Kidney (tissue), 13 donors: ENCODE measurements at regions not wholly inside any gene's neighbourhood (a gene's known extent, or its start where the extent isn't known, plus 50 kb on each side); places are given as distances from the start of the nearest gene placed in this dataset.
A peak's percentile ranks its signal among the peaks of the same experiment; 100 is the strongest.

Experiments used
- DNase-seq, 5 donors: peaks; one replicate each; pipeline ENCODE4 v3.0.0-alpha.2; 2013 to 2020
- FAIRE-seq: peaks from 2 replicates; lab custom pipeline; 2012; peaks lifted over from hg19 to GRCh38; lab: Jason Lieb, UNC
- H3K27ac ChIP-seq, 2 donors: one replicate each; pipeline ENCODE4 v1.7.0; 2013; ENCODE audit warnings: low read depth in 2 of 2, low read length in 2 of 2, inconsistent platforms in 1 of 2
- H3K27me3 ChIP-seq: one replicate; pipeline ENCODE4 v1.7.1; 2013; ENCODE audit warnings: low read length, inconsistent platforms; ENCODE audit not compliant: control insufficient read depth, insufficient read depth
- H3K36me3 ChIP-seq, 3 donors: one replicate each; pipeline versions ENCODE4 v1.7.0 to v1.7.1; 2013; ENCODE audit warnings: low read length in 3 of 3, control low read depth in 1 of 3, inconsistent platforms in 1 of 3; ENCODE audit not compliant: insufficient read depth in 3 of 3, control insufficient read depth in 2 of 3
- H3K4me1 ChIP-seq, 3 donors: one replicate each; pipeline versions ENCODE4 v1.7.0 to v1.7.1; 2013; ENCODE audit warnings: low read length in 3 of 3, inconsistent platforms in 1 of 3, low read depth in 1 of 3; ENCODE audit not compliant: control insufficient read depth in 2 of 3, insufficient read depth in 2 of 3
- H3K4me3 ChIP-seq, 3 donors: one replicate each; pipeline versions ENCODE4 v1.7.0 to v1.8.1; 2013; ENCODE audit warnings: low read length in 3 of 3, control low read depth in 1 of 3, inconsistent platforms in 1 of 3
- H3K9ac ChIP-seq, 3 donors: one replicate each; pipeline versions ENCODE4 v1.7.0 to v1.7.1; 2013; ENCODE audit warnings: low read length in 3 of 3, control low read depth in 1 of 3, inconsistent platforms in 1 of 3
- H3K9me3 ChIP-seq, 3 donors: one replicate each; pipeline versions ENCODE4 v1.7.0 to v1.7.1; 2013; ENCODE audit warnings: low read length in 3 of 3, control low read depth in 1 of 3, inconsistent platforms in 1 of 3; ENCODE audit not compliant: control insufficient read depth in 2 of 3, insufficient read depth in 1 of 3
- CTCF ChIP-seq: IDR thresholded peaks from 3 replicates; pipeline ENCODE4 v1.5.1; 2012; ENCODE audit warnings: mild to moderate bottlenecking, moderate library complexity, borderline replicate concordance; ENCODE audit not compliant: insufficient read depth; ENCODE audit errors: extremely low read depth
- intact Hi-C: fragments of 100-400 bp; cut with DNase I; formaldehyde crosslinking; loops from one replicate; pipeline ENCODE4 v1.11.1; 2022
- donor health status: control.
- donor health status: control.
- donor health status: control.
- donor health status: control.
- donor health status: control.
- donor health status: DM: yes; HTN: yes; CAD: no.
- donor health status: Normal renal cell carcinoma (clear cell type).

- TF ChIP-seq CTCF, result no peak
- H3K9ac ChIP-seq, result no peak overlapping the region
- no peaks in the 10 kb centered on the region for H3K36me3 ChIP-seq
- H3K27ac ChIP-seq, result no peak overlapping the region
- H3K9me3 ChIP-seq, result no peaks in the 10 kb centered on the region
- intact Hi-C loops, result no loop called here
- H3K4me3 ChIP-seq, result no peak overlapping the region
- no peaks in the 10 kb centered on the region for H3K27me3 ChIP-seq
- DNase-seq, result no peak
- no peak for FAIRE-seq
- no peaks in the 10 kb centered on the region for H3K4me1 ChIP-seq
Measured at GRCh38 chr7:153518201-153518984, 533.8 kb upstream of the DPP6 start.

GRCh38 chr7:153521370-153521769, 530.8 kb upstream of the DPP6 start:
- no peak overlapping the region for H3K27ac ChIP-seq
- intact Hi-C loops, result no loop called here

GRCh38 chr7:153522261-153522660, 529.9 kb upstream of the DPP6 start:
- no peaks in the 10 kb centered on the region for H3K4me1 ChIP-seq
- H3K9ac ChIP-seq, result no peak overlapping the region
- no peak overlapping the region for H3K4me3 ChIP-seq
- H3K27ac ChIP-seq, result no peak overlapping the region
- FAIRE-seq (no peak), DNase-seq (peak in 2 of 5 donors; percentile 24 to 39)
- no peak for TF ChIP-seq CTCF
- no peaks in the 10 kb centered on the region for H3K36me3 ChIP-seq
- no peaks in the 10 kb centered on the region for H3K9me3 ChIP-seq
- no peaks in the 10 kb centered on the region for H3K27me3 ChIP-seq
- intact Hi-C loops, result no loop called here

More at GRCh38 chr7:153521370-153521769, 530.8 kb upstream of the DPP6 start:
- Histone ChIP-seq H3K27me3 (no peaks in the 10 kb centered on the region), H3K9ac (no peak overlapping the region), H3K36me3 (no peaks in the 10 kb centered on the region), H3K4me1 (no peaks in the 10 kb centered on the region), H3K9me3 (no peaks in the 10 kb centered on the region), H3K4me3 (no peak overlapping the region)
- DNase-seq (no peak), FAIRE-seq (no peak)
- no peak for TF ChIP-seq CTCF
